Progenitor cell of endocrine pancreas (in vitro differentiated cells): ENCODE measurements at regions not wholly inside any gene's neighbourhood (a gene's known extent, or its start where the extent isn't known, plus 50 kb on each side); places are given as distances from the start of the nearest gene placed in this dataset.
"Not testable (repeated sequence)": the region's sequence is repeated elsewhere in the genome, so short reads cannot be mapped to it uniquely, and the experiment has no call there.

Experiments used
- DNase-seq: peaks from one replicate; pipeline ENCODE4 v3.0.0; 2021; ENCODE audit warnings: low spot score; ENCODE audit not compliant: unreplicated experiment
- H3K27ac Mint-ChIP-seq: 2 replicates; pipeline ENCODE4 v1.8.0; 2021; ENCODE audit warnings: mild to moderate bottlenecking, moderate library complexity, mixed read lengths
- H3K27me3 Mint-ChIP-seq: 2 replicates; pipeline ENCODE4 v1.8.0; 2021; ENCODE audit warnings: mixed read lengths
- H3K36me3 Mint-ChIP-seq: 2 replicates; pipeline ENCODE4 v1.8.0; 2022; ENCODE audit warnings: mixed read lengths; ENCODE audit not compliant: insufficient read depth
- H3K4me1 Mint-ChIP-seq: 2 replicates; pipeline ENCODE4 v1.8.0; 2021; ENCODE audit warnings: low read depth, mixed read lengths
- H3K4me3 Mint-ChIP-seq: 2 replicates; pipeline ENCODE4 v1.8.0; 2021; ENCODE audit warnings: low read depth, mild to moderate bottlenecking, moderate library complexity, mixed read lengths
- H3K9me3 Mint-ChIP-seq: 2 replicates; pipeline ENCODE4 v1.8.0; 2021; ENCODE audit warnings: low read depth, mixed read lengths
- TF ChIP-seq, protein P1 (sequence below): fragments of 200-600 bp; sonication (generic); IDR thresholded peaks from one replicate; pipeline ENCODE4 v1.5.0; 2021; ENCODE audit warnings: antibody characterized with exemption, mild to moderate bottlenecking; ENCODE audit not compliant: unreplicated experiment

- no peak overlapping the region for H3K27ac Mint-ChIP-seq
- H3K4me3 Mint-ChIP-seq = no peak overlapping the region
- H3K36me3 Mint-ChIP-seq = no peaks in the 10 kb centered on the region
- no peaks in the 10 kb centered on the region for H3K27me3 Mint-ChIP-seq
- TF ChIP-seq, protein P1, sequence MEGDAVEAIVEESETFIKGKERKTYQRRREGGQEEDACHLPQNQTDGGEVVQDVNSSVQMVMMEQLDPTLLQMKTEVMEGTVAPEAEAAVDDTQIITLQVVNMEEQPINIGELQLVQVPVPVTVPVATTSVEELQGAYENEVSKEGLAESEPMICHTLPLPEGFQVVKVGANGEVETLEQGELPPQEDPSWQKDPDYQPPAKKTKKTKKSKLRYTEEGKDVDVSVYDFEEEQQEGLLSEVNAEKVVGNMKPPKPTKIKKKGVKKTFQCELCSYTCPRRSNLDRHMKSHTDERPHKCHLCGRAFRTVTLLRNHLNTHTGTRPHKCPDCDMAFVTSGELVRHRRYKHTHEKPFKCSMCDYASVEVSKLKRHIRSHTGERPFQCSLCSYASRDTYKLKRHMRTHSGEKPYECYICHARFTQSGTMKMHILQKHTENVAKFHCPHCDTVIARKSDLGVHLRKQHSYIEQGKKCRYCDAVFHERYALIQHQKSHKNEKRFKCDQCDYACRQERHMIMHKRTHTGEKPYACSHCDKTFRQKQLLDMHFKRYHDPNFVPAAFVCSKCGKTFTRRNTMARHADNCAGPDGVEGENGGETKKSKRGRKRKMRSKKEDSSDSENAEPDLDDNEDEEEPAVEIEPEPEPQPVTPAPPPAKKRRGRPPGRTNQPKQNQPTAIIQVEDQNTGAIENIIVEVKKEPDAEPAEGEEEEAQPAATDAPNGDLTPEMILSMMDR = no peak
- H3K4me1 Mint-ChIP-seq = no peaks in the 10 kb centered on the region
- peaks cover 7% of the 10 kb centered on the region for H3K9me3 Mint-ChIP-seq
- no peak for DNase-seq
Observed at GRCh38 chrX:3951859-3952258, 238.4 kb upstream of the PRKX start.

- no peaks in the 10 kb centered on the region for H3K4me1 Mint-ChIP-seq
- H3K9me3 Mint-ChIP-seq = peaks cover 7% of the 10 kb centered on the region
- H3K27me3 Mint-ChIP-seq = no peaks in the 10 kb centered on the region
- no peaks in the 10 kb centered on the region for H3K36me3 Mint-ChIP-seq
- no peak for DNase-seq
- H3K27ac Mint-ChIP-seq = no peak overlapping the region
- TF ChIP-seq, protein P1 = no peak
- no peak overlapping the region for H3K4me3 Mint-ChIP-seq
Observed at GRCh38 chrX:3950373-3950772, 236.9 kb upstream of the PRKX start.

DNA sequence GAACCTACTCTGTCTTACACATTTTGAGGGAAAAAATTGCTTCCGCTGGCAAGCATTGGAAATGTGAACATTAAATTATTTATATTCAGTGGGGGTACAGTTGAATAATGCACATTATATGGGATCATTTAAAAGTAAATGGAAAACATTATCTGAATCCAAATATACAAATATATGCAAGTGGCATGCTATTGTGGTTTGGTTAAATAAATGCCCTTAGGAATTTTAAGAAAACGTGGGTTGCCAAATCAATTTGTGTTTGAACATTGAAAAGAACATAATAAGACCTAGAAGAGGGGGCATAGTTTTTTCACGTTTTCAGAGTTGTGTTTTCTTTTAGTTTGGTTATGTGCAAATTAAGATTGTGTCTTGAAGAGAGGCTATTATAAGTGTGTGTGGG is 230.5 kb upstream of the PRKX start:
- no peaks in the 10 kb centered on the region for H3K27me3 Mint-ChIP-seq
- TF ChIP-seq, protein P1 = no peak
- H3K4me3 Mint-ChIP-seq = no peak overlapping the region
- no peaks in the 10 kb centered on the region for H3K36me3 Mint-ChIP-seq
- H3K27ac Mint-ChIP-seq = no peak overlapping the region
- peaks cover 15% of the 10 kb centered on the region for H3K4me1 Mint-ChIP-seq
- DNase-seq = no peak
- peaks cover 6% of the 10 kb centered on the region for H3K9me3 Mint-ChIP-seq

DNA sequence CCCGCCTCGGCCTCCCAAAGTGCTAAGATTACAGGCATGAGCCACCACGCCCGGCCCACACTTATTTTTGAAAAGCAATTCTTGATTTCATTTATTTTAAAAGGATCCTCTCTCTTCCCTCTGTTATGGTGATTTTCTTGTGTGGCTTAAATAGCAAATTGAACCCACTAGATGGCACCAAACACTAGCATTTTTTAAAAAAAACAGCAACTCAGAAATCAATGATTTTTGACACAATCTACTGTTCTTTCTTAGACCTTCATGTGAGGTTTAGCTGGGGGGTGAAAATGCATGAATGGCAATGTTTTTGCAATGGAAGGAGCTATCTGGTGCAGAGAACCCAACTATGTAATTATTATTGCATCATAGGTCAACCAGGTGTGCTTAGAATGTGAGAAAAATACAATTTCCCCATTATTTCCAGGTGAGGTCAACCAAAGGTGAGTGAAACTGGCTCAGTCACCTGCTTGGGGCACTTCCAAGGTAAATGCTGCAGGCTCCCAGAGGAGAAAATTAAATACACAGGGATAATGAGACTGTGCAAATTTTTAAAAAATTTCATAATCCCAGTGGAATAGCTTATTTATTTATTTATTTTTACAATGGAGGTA is 226.7 kb upstream of the PRKX start:
- TF ChIP-seq, protein P1 = peak; percentile 74
- no peaks in the 10 kb centered on the region for H3K36me3 Mint-ChIP-seq
- DNase-seq = no peak
- peaks cover 15% of the 10 kb centered on the region for H3K4me1 Mint-ChIP-seq
- peak overlapping the region; percentile 83 for H3K27ac Mint-ChIP-seq
- peak overlapping the region; percentile 1 for H3K4me3 Mint-ChIP-seq
- H3K9me3 Mint-ChIP-seq = peaks cover 6% of the 10 kb centered on the region
- H3K27me3 Mint-ChIP-seq = no peaks in the 10 kb centered on the region

GRCh38 chrX:3938587-3938986 is 225.1 kb upstream of the PRKX start:
- Mint-ChIP-seq H3K36me3 (no peaks in the 10 kb centered on the region), H3K27ac (no peak overlapping the region)

GRCh38 chrX:3935196-3935595 is 221.7 kb upstream of the PRKX start:
- DNase-seq, H3K27me3 Mint-ChIP-seq, H3K9me3 Mint-ChIP-seq, H3K36me3 Mint-ChIP-seq, H3K27ac Mint-ChIP-seq, H3K4me3 Mint-ChIP-seq, H3K4me1 Mint-ChIP-seq: not testable (repeated sequence)

More at GRCh38 chrX:3938587-3938986, 225.1 kb upstream of the PRKX start:
- Mint-ChIP-seq H3K9me3 (peaks cover 6% of the 10 kb centered on the region), H3K4me3 (no peak overlapping the region), H3K27me3 (no peaks in the 10 kb centered on the region), H3K4me1 (peaks cover 15% of the 10 kb centered on the region)
- no peak for DNase-seq
- TF ChIP-seq, protein P1 = no peak

GRCh38 chrX:3920424-3921017 is 207.1 kb upstream of the PRKX start:
- H3K4me1 Mint-ChIP-seq, H3K4me3 Mint-ChIP-seq, H3K27ac Mint-ChIP-seq, H3K36me3 Mint-ChIP-seq, H3K27me3 Mint-ChIP-seq, DNase-seq, H3K9me3 Mint-ChIP-seq: not testable (repeated sequence)

GRCh38 chrX:3919668-3920423 is 206.4 kb upstream of the PRKX start:
- H3K27ac Mint-ChIP-seq, H3K4me1 Mint-ChIP-seq, H3K9me3 Mint-ChIP-seq, H3K4me3 Mint-ChIP-seq, H3K27me3 Mint-ChIP-seq, H3K36me3 Mint-ChIP-seq, DNase-seq: not testable (repeated sequence)
